ENCODE measurements at regions not wholly inside any gene's neighbourhood (a gene's known extent, or its start where the extent isn't known, plus 50 kb on each side); places are given as distances from the start of the nearest gene placed in this dataset.
"Not testable (repeated sequence)": the region's sequence is repeated elsewhere in the genome, so short reads cannot be mapped to it uniquely, and the experiment has no call there.

DNA sequence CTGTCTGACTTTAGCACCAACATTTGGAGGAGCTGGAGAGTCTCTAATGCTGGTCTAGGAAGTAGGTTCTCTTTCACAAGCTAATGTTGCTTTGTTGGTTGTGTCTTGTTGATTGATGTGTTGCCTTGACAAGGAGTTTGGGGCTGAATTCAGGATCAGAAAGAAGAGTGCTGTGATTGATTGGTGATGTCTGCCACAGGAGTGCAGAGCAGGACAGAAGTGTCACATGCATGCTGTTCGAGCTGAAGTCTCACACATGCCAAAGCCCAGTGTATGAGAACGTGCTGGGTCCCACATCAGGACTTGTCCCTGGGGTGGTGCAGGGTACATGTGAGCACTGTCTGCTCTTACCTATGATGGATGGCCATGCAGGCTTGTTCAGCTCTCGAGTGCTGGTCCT is 694.4 kb downstream of the MATN1 start:
- no peak for DNase-seq (ENCODE audit: low read depth)

DNA sequence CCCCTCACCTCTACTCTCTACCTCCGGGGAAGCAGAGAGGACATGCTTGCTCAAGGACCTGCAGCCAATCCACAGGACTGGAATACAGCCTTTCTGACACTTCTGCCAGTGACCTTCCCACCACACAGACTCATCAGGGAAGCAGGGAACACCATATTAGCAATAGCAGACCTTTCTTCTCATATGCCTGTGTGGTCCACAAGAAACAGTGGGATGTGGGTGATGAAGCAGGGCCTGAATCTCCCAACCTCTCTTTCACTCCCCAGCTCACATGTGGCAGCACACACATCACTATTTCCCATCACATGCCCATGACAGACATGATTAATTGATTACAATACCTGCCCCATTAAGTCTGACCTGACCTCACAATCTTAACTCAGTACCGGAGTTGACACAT is 695.1 kb downstream of the MATN1 start:
- no peak for DNase-seq (ENCODE audit: low read depth)

DNA sequence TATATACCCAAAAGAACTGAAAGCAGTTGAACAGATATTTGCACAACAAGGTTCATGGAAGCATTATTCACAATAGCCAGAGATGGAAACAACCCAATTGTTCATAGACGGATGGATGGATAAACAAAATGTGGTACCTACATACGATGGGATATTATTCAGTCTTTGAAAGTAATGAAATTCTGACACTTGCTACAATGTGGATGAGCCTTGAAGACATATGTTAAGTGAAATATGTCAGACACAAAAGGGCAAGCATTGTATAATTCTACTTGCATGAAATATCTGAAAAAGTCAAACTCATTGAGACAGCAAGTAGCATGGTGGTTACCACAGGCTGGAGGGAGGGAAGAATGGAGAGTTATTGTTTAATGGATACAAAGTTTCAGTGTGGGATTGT is 696.1 kb downstream of the MATN1 start:
- no peak for DNase-seq (ENCODE audit: low read depth)

DNA sequence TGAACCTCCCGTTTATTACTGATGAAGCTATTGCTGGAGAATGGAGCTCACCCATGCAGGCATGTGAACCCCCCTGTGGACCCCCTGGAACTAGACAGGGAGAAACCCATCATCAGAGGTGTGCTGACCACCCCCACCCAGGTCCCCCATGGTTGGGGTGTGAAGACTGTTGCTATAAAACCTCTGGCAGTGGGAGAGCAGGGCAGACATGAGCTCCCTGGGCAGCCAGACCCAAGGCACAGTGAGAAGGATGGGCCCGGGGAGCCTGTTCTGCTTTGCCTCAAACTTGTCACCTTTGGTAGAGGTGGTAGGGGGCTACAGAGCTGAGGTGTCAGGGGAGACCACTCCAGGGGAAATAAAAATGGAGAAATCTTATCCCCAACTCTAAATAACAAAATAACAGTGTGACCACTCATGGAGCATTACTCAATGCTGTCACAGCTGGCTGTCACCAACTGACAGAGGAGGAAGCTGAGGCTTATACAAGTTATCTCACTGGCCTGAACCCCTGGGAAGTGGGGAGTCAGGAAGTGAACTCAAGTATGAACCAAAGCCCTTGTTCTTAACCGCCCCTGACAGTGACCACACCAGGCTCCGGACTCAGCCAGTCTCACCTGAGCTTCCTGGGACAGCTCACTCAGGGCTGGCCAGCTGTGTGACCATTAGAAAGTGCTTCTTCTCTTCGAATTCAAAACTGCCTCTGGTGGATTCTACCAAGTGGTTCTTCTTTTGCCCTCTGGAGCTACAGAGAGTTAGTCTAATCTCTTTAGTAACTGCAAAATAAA is 698.8 kb downstream of the MATN1 start:
- DNase-seq (ENCODE audit: low read depth), result no peak

DNA sequence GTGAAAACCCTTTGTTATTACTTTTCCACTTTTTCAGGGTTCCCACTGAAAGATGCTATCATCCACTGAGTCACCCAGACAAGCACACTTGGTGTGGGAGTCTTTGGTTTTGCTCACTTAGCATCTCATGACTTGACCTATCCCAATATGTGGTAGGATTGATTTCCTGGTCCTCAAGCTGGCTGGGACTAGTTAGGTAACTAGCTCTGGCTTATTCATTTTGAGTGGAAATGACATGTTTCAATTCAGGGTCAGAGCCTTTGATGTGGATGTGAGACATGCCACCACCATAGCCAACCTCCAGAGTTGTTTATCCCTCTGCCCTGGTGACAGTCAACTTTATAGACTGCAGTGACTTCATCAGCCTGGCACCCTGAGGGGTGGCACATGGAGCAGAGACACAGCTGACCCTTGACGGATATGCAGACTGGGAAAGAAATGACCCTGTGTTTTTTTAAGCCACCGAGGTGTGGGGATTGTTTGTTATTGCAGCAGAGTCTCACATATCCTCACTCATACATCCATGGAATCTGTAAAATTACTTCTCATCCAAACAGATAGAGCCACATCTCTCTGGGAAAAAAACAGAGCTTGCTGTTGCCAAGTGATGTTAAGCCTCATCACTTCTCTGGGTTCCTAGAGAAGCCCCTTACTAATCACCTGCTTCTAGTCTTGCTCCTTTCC is 699.9 kb downstream of the MATN1 start:
- DNase-seq (ENCODE audit: low read depth), result no peak

DNA sequence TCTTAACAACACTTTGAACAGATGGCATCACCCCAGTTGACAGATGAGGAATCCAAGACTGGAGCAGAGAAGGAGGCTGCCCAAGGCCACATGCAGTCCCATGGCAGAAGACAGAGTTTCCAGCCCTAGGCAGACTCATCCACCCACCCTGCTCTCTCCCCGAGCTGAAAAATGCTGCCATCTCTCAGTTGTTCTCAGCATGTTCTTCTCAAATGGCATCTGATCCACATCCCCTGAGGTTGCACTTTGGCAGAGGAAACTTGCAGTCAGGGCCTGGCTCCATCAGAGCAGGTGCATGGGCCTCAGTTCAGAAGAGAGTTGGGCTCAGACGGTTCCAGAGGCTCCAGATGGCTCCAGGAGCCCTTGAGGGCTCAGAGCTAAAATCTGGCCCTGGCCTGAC is 709.4 kb downstream of the MATN1 start:
- no peak for DNase-seq (ENCODE audit: low read depth)

DNA sequence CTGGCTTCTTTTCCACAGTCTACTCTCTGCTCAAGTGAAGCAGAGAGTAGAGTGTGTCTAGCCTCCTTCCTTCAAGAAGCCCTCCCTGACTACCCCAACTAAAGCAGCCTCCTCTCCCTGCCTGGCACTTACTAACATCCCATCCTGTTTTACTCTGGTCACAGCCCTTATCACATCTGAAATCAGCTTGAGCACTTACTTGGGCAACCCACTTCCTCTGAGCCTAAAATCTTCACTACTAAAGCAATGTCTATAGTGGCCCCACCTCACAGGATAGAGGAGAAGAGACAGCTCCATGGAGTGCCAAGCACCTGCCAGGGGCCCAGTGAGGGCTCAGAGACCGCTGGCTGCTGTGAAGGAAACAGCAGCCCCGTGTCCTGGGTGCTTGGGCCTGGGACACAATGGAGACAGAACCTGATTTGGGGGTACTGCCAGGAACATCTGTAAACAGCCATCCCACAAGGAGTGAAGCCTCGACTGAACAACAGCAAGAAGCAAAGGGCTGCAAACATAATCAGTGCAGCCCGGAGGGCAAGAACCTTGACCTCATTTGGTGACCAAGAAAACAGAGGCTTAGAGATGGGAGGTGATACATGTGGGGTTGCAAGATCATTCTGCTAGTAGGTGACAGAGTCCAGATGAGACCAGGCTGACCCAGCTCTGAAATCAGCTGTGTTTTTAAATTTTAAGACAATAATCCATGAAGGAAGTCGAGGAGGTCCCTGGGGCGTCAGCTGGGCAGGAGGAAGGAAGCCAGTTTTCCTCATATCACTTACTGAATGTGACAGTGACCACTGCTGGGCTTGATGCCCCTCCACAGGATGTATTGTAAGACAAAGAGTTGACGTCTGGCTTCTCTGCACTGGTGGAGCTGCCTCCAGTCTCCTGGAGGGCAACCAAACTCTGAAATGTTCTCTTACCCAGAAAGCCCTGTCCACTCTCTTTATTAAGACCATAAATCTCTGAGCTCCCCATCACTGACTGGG is 710.6 kb downstream of the MATN1 start:
- DNase-seq (ENCODE audit: low read depth), result no peak

DNA sequence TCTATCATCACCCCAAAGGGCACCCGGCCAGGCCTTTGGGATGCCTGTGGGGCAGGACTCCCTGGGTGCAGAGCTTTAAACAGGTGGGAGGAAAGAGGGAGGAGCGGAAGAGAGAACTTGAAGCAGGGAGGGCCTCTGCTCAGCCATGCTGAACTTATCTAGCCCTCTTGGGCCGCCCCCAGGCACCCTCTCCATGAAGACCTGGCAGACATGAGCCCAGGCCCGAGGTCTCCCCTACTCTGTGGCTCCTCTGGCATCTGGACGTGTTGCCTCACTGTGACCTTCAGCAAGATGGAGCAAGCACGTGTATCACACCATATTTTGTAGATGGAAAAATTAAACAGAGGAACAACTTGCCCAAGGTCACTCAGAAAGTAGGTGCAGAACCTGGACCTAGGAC is 711.4 kb downstream of the MATN1 start:
- DNase-seq (ENCODE audit: low read depth), result no peak

DNA sequence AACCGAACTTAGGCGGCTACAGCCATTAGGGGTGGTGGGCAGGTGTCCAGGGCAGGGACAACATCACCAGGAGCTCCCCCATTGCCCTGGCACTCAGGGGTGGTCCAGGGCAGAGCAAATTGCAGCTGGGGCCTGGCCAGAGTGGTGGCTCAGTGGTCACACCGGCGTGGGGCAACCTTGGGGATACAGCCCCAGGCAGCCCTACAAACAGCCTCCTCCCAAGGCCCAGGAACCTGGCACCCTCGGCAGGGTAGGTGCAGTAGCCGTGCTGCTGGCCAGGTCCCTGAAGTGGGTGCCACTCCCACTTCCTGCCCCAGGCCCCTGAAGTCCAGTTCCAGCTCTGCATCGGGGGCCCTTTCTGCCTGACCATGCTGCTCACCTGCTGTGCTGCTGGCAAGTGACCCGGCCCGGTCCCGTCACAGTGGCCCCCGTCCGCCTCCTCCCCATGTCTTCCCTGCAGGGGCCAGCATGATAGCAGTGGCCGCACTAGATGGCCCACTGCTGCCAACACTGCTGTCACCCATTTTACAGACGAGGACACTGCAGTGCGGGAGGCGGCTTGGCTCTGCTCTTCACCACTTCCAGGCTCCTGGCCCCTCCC is 712.8 kb downstream of the MATN1 start:
- no peak for DNase-seq (ENCODE audit: low read depth)

DNA sequence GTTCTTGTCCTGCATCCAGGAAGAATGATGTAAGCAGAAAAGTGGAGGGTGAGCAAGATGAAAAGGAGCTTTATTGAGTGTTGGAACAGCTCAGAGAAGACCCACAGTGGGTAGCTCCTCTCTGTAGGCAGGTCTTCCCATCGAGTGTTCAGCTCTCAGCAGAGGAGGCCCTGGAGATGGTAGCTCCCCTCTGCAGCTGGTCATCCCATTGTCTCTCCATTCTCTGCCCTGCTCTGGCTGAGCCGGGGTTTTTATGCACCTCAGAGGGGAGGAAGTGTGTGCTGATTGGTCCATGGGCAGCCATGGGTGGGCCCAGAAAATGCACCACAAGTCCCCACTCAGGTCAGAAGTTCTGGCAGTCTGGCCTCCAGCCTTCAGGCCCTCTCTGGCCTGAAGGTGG is 713.7 kb downstream of the MATN1 start:
- no peak for DNase-seq (ENCODE audit: low read depth)

DNA sequence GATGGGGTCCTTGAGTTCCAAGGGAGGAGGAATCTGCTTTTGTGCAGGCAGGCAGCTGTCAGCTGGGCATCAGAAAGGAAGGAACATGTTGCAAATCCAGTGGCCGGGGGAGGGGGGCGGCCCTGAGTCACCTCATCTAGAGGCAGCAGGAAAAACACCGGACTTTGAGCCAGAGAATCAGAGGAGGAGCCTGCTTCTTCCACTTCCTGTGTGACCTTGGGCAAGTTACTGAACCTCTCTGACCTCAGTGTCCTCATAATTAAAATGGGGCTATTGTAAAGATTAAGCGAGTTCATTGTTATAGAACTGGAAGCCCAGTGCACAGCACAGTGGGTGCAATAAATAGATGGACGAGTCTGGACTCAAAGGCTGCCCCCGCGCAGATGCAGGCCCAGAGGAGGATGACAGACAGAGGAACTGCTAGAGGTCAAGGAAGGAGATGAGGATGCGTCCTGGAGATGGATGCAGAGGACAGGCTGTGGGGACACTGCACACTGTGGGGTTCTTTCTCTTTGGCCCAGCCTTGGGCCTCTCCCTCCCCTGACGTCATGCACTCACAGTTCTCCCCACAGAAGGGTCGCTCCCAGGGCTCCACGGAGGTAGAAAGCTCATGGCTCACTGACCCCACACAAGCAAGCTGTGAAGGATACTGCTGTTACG is 714.3 kb downstream of the MATN1 start:
- no peak for DNase-seq (ENCODE audit: low read depth)

DNA sequence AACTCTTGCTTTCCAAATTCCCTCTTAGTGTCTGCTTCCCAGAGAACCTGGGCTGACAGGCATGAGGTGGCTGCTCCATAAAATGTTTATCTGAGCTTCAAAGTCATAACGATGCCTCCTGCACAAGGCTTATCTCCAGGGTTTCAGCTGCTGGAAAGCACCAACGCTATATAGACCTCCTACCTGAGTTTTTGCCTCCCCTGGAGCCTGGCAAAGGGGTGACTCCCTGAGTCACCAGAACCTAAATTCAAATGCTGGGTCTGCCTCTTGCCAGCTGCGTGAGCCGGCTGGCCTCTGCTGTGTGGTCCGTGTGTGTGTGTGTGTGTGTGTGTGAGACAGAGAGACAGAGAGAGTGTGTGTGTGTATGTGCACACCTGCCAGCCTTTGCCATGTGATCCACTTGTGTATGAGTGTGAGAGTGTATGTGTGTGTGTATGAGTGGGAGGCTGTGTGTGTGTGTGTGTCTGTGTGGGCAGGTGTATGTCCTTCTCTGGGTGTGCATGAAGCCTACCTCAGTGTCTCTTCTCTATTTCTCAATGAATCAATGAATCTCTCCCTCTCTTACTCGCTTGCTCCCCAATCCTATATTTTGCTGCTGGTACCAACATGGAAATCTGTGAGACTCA is 714.9 kb downstream of the MATN1 start:
- DNase-seq (ENCODE audit: low read depth), result no peak

DNA sequence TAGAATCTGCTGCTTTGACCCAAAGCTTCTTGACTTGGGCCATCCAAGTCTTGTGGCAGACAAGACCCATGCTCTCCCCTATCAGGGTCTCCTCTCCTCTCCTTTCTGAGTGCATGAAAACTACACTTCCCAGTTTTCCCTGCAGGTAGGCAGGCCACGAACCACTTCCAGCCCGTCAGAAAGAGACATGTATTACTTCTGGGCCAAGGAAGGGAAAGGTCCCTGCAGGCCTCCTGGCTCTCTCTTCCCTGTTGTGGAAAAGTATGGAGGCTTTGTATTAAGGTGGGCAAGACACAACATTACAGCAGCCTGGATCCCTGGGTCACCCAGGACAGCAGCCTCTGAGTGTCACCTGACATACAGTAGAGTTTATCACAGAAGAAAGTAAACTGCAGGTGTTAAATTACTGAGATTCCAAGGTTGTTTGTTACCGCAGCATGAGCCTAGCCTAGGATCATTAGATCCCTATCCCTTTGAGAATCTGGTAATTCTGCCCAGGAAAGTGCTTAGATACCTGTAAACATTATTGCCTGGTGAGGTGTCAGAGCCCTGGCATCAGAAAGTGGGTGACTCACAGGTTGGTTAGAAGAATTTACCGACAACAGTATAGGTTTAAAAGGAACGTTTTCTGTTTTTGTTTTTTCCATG is 717.3 kb downstream of the MATN1 start:
- DNase-seq (ENCODE audit: low read depth), result no peak

DNA sequence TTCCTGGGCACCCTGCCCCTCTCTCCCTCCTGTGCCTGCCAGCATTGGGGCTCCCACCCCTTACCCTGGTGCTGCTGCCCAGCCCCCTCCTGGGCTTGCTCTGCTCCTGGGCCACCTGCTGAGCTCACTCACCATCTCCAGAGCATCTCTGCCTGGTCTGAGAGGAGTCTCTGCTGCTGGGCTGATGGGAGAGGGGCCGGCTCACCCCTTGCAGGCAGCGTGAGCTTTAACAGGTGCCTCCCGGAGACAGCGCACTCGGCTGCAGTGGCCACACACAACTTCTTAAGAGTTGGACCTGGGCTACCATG is 721.7 kb downstream of the MATN1 start:
- no peak for DNase-seq (ENCODE audit: low read depth)

DNA sequence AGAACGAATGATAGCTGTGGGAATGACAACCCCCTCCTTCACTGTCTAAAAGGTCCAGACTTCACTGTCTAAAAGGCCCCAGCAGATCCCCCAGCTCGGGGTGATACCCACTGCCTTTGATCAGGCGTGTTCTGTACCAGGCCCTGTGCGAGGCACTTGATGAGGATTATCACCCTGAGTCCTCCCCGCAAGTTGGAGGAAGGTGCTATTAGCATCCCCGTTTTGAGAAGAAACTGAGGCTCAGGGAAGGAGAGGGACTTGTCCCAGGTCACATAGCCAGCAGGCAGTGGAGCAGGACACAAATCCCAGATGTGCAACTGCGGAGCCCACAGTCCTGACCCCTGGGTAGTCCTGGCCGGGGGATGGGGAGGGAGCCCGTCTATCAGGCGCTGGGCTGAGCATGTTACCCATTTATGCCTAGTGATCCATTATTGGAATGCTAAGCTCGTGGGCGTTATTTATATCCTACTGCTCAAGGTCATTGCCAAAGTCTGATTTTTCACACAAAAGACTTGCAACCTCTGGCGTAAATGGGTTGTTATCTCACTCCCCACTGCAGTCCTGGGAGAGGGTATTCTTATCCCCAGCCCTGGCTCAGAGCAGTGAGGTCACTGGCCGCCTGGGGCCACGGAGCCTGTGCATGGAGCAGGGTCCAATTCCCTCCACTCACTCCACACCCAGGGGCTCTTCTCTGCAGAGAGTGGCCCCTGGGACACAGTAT is 722.2 kb downstream of the MATN1 start:
- DNase-seq (ENCODE audit: low read depth), result no peak

DNA sequence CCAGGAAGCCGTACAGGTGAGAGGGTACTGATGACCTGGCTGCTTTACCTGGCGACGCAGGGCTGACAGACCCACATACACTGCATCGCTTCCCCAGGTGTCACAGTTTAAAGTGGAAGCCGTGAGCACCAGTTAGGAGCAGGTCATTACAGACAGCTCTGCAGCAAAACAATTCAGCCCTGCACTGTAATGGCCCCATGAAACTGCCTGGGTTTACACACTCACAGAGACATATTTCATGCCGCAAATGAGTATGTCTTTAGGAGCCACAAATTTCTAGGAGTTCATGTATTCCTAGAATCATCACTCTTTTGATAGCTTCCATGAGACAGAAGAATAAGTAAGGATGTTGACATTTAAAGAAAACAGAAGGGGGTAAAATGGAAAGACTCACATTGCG is 723.1 kb downstream of the MATN1 start:
- DNase-seq (ENCODE audit: low read depth), result no peak

DNA sequence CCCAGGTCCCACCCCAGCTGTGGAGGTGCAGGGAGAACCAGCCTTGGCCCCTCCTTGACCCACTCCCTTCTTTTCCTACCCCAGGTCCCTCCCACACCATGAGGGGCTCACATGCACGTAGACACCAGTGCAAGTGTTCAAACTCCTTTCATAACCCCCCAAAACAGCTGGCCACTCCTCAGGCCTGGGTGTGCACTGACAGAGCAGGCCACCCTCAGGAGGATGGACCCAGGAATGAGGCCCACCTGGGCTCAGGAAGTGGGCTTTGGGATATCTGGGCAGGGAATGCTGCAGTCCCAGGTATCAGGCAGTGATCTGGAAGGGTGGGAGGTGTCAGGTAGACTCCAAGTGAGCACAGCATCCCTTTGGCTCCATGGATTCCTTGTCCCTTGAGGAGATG is 723.8 kb downstream of the MATN1 start:
- DNase-seq (ENCODE audit: low read depth), result no peak

DNA sequence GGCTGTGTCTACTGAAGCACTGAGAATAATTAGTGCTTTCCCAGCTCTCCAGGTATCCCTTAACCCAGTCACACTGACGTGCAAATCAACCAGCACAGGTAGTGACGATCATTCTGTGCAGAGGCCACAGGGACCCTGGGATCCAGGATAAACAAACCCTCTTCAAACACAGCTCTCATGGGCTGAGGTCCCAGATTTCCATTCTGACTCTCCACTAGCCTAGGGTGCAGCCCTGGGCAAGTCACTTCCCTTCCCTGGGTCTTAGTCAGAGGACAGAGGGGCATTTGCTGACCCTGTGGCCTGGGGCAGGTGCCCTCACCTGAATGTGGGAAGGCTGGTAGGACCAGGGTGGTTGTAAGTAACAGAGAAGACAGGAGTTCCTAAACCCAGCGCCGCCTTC is 724.7 kb downstream of the MATN1 start:
- no peak for DNase-seq (ENCODE audit: low read depth)

DNA sequence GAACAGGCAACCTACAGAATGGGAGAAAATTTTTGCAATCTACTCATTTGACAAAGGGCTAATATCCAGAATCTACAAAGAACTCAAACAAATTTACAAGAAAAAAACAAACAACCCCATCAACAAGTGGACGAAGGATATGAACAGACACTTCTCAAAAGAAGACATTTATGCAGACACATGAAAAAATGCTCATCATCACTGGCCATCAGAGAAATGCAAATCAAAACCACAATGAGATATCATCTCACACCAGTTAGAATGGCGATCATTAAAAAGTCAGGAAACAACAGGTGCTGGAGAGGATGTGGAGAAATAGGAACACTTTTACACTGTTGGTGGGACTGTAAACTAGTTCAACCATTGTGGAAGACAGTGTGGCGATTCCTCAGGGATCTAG is 725.6 kb downstream of the MATN1 start:
- DNase-seq (ENCODE audit: low read depth), result not testable (repeated sequence)
